Smooth muscle cell (in vitro differentiated cells): ENCODE measurements at regions not wholly inside any gene's neighbourhood (a gene's known extent, or its start where the extent isn't known, plus 50 kb on each side); places are given as distances from the start of the nearest gene placed in this dataset.

ENCODE experiments used
- DNase-seq: peaks from one replicate; lab custom pipeline; 2025; ENCODE audit not compliant: unreplicated experiment; lab: John Stamatoyannopoulos, UW
- H2AFZ ChIP-seq: fragments of 200-600 bp; sonication (generic); 2 replicates; pipeline ENCODE4 v1.6.0; 2016; ENCODE audit warnings: antibody characterized with exemption, low read depth, mild to moderate bottlenecking
- H3F3A ChIP-seq: fragments of 200-600 bp; sonication (generic); 2 replicates; pipeline ENCODE4 v1.6.0; 2017; ENCODE audit warnings: antibody characterized with exemption, low read depth
- H3K27ac ChIP-seq: fragments of 200-600 bp; sonication (generic); 2 replicates; pipeline ENCODE4 v1.5.1; 2016; ENCODE audit warnings: low read depth, mild to moderate bottlenecking
- H3K27me3 ChIP-seq: fragments of 200-600 bp; sonication (generic); 2 replicates; pipeline ENCODE4 v1.6.1; 2016; ENCODE audit warnings: low read depth, mild to moderate bottlenecking
- H3K36me3 ChIP-seq: fragments of 200-600 bp; sonication (generic); 2 replicates; pipeline ENCODE4 v1.5.1; 2016; ENCODE audit warnings: low read depth
- H3K4me1 ChIP-seq: fragments of 200-600 bp; sonication (generic); 2 replicates; pipeline ENCODE4 v1.5.1; 2016; ENCODE audit warnings: low read depth
- H3K4me2 ChIP-seq: fragments of 200-600 bp; sonication (generic); 2 replicates; pipeline ENCODE4 v1.6.0; 2016; ENCODE audit warnings: mild to moderate bottlenecking
- H3K4me3 ChIP-seq: fragments of 200-600 bp; sonication (generic); 2 replicates; pipeline ENCODE4 v1.5.1; 2016; ENCODE audit warnings: mild to moderate bottlenecking
- H3K79me2 ChIP-seq: fragments of 200-600 bp; sonication (generic); 2 replicates; pipeline ENCODE4 v1.6.0; 2016; ENCODE audit warnings: low read depth, mild to moderate bottlenecking
- H3K9ac ChIP-seq: fragments of 200-600 bp; sonication (generic); 2 replicates; pipeline ENCODE4 v1.6.0; 2016; ENCODE audit warnings: low read depth
- H3K9me3 ChIP-seq: fragments of 200-600 bp; sonication (generic); replicated peaks from 2 replicates; pipeline ENCODE4 v1.5.1; 2016; ENCODE audit warnings: low read depth
- H4K20me1 ChIP-seq: fragments of 200-600 bp; sonication (generic); 2 replicates; pipeline ENCODE4 v1.6.0; 2016; ENCODE audit warnings: low read depth
- CTCF ChIP-seq: fragments of 200-600 bp; sonication (generic); IDR thresholded peaks from 2 replicates; pipeline ENCODE4 v1.5.1; 2017; ENCODE audit warnings: borderline replicate concordance, mild to moderate bottlenecking, antibody characterized with exemption; ENCODE audit not compliant: insufficient read depth, poor library complexity, severe bottlenecking
- WGBS: methylation state at CpG from one replicate; pipeline ENCODE4 v1.1.7; 2016; ENCODE audit warnings: low lambda C conversion rate; 5-methylcytosine and 5-hydroxymethylcytosine counted together

GRCh38 chr1:189597083-189597482 lies 880.6 kb downstream of the BRINP3 start:
- H3F3A ChIP-seq = no peaks in the 10 kb centered on the region
- H4K20me1 ChIP-seq = no peaks in the 10 kb centered on the region
- H3K4me1 ChIP-seq = no peaks in the 10 kb centered on the region
- WGBS = 89% methylated on average over 3 of the region's 3 CpGs
- H3K4me2 ChIP-seq = no peak overlapping the region
- no peak overlapping the region for H3K27ac ChIP-seq
- no peaks in the 10 kb centered on the region for H3K79me2 ChIP-seq
- H3K9ac ChIP-seq = no peak overlapping the region
- no peaks in the 10 kb centered on the region for H3K36me3 ChIP-seq
- no peak overlapping the region for H3K4me3 ChIP-seq
- H3K9me3 ChIP-seq = no peaks in the 10 kb centered on the region
- H3K27me3 ChIP-seq = no peaks in the 10 kb centered on the region
- H2AFZ ChIP-seq = no peak overlapping the region
- TF ChIP-seq CTCF = no peak
- DNase-seq = no peak

- H3K9ac ChIP-seq = no peak overlapping the region
- H3K27me3 ChIP-seq = no peaks in the 10 kb centered on the region
- H3K4me3 ChIP-seq = no peak overlapping the region
- no peaks in the 10 kb centered on the region for H3F3A ChIP-seq
- no peak overlapping the region for H3K27ac ChIP-seq
- no peak for TF ChIP-seq CTCF
- WGBS = 70% methylated on average over 2 of the region's 2 CpGs
- H3K9me3 ChIP-seq = no peaks in the 10 kb centered on the region
- no peaks in the 10 kb centered on the region for H3K79me2 ChIP-seq
- H2AFZ ChIP-seq = no peak overlapping the region
- H3K4me1 ChIP-seq = no peaks in the 10 kb centered on the region
- DNase-seq = no peak
- H4K20me1 ChIP-seq = no peaks in the 10 kb centered on the region
- H3K36me3 ChIP-seq = no peaks in the 10 kb centered on the region
- no peak overlapping the region for H3K4me2 ChIP-seq
These were observed 872.4 kb downstream of the BRINP3 start for GRCh38 chr1:189605226-189605625.

GRCh38 chr1:189606047-189606446 lies 871.6 kb downstream of the BRINP3 start:
- Histone ChIP-seq H3K9me3 (no peaks in the 10 kb centered on the region), H3K9ac (no peak overlapping the region), H2AFZ (no peak overlapping the region), H3K79me2 (no peaks in the 10 kb centered on the region), H3K36me3 (no peaks in the 10 kb centered on the region), H3K27ac (no peak overlapping the region), H3K4me2 (no peak overlapping the region), H3K4me1 (no peaks in the 10 kb centered on the region), H3K4me3 (no peak overlapping the region), H4K20me1 (no peaks in the 10 kb centered on the region), H3K27me3 (no peaks in the 10 kb centered on the region), H3F3A (no peaks in the 10 kb centered on the region)
- 85% methylated on average over 6 of the region's 6 CpGs for WGBS
- no peak for TF ChIP-seq CTCF
- no peak for DNase-seq

GRCh38 chr1:189606795-189607476 lies 870.7 kb downstream of the BRINP3 start:
- H3K79me2 ChIP-seq = no peaks in the 10 kb centered on the region
- no peak overlapping the region for H3K9ac ChIP-seq
- no peaks in the 10 kb centered on the region for H3F3A ChIP-seq
- H2AFZ ChIP-seq = no peak overlapping the region
- no peaks in the 10 kb centered on the region for H3K9me3 ChIP-seq
- no peak overlapping the region for H3K4me3 ChIP-seq
- H3K27ac ChIP-seq = no peak overlapping the region
- no peak overlapping the region for H3K4me2 ChIP-seq
- DNase-seq = no peak
- no peaks in the 10 kb centered on the region for H4K20me1 ChIP-seq
- no peaks in the 10 kb centered on the region for H3K27me3 ChIP-seq
- no peaks in the 10 kb centered on the region for H3K4me1 ChIP-seq
- H3K36me3 ChIP-seq = no peaks in the 10 kb centered on the region
- TF ChIP-seq CTCF = no peak
- 72% methylated on average over 2 of the region's 2 CpGs for WGBS
